ENCODE measurements at regions not wholly inside any gene's neighbourhood (a gene's known extent, or its start where the extent isn't known, plus 50 kb on each side); places are given as distances from the start of the nearest gene placed in this dataset.

GRCh38 chr3:178263236-178263916 lies 272.9 kb upstream of the KCNMB2 start:
- Histone ChIP-seq H3K4me3 (no peak overlapping the region), H3K36me3 (no peaks in the 10 kb centered on the region)
- no peak for TF ChIP-seq CTCF (IDR thresholded peaks at IDR 0.05; ENCODE audit: low read depth, low read length)

GRCh38 chr3:178267158-178267844 lies 268.9 kb upstream of the KCNMB2 start:
- DNase-seq (ENCODE audit: low read depth in 1 of 2, low spot score in 1 of 2), result no peak
- Histone ChIP-seq H3K36me3 (no peaks in the 10 kb centered on the region), H3K4me1 (ENCODE audit: low read depth) (peaks cover 11% of the 10 kb centered on the region), H3K4me3 (no peak overlapping the region), H3K9me3 (ENCODE audit: low read depth) (no peaks in the 10 kb centered on the region), H3K27me3 (no peaks in the 10 kb centered on the region), H3K27ac (no peak overlapping the region)
- no peak for TF ChIP-seq CTCF (IDR thresholded peaks at IDR 0.05; ENCODE audit: low read depth, low read length)

More at GRCh38 chr3:178263236-178263916, 272.9 kb upstream of the KCNMB2 start:
- DNase-seq (ENCODE audit: low read depth in 1 of 2, low spot score in 1 of 2), result peak; percentile 10 to 41
- no peaks in the 10 kb centered on the region for H3K27me3 ChIP-seq
- H3K27ac ChIP-seq, result no peak overlapping the region
- H3K4me1 ChIP-seq (ENCODE audit: low read depth), result peaks cover 24% of the 10 kb centered on the region
- H3K9me3 ChIP-seq (ENCODE audit: low read depth), result no peaks in the 10 kb centered on the region

- Histone ChIP-seq H3K27ac (no peak overlapping the region), H3K36me3 (no peaks in the 10 kb centered on the region), H3K4me3 (no peak overlapping the region), H3K4me1 (ENCODE audit: low read depth) (no peaks in the 10 kb centered on the region), H3K9me3 (ENCODE audit: low read depth) (no peaks in the 10 kb centered on the region), H3K27me3 (no peaks in the 10 kb centered on the region)
- no peak for TF ChIP-seq CTCF (IDR thresholded peaks at IDR 0.05; ENCODE audit: low read depth, low read length)
- no peak for DNase-seq (ENCODE audit: low read depth in 1 of 2, low spot score in 1 of 2)
Observed at GRCh38 chr3:178270838-178271237, 265.4 kb upstream of the KCNMB2 start.

- no peaks in the 10 kb centered on the region for H3K27me3 ChIP-seq
- no peak overlapping the region for H3K27ac ChIP-seq
- no peak for DNase-seq (ENCODE audit: low read depth in 1 of 2, low spot score in 1 of 2)
- no peaks in the 10 kb centered on the region for H3K9me3 ChIP-seq (ENCODE audit: low read depth)
- H3K4me1 ChIP-seq (ENCODE audit: low read depth), result no peaks in the 10 kb centered on the region
- no peak for TF ChIP-seq CTCF (IDR thresholded peaks at IDR 0.05; ENCODE audit: low read depth, low read length)
- no peak overlapping the region for H3K4me3 ChIP-seq
- no peaks in the 10 kb centered on the region for H3K36me3 ChIP-seq
Observed at GRCh38 chr3:178271740-178272387, 264.4 kb upstream of the KCNMB2 start.

- no peaks in the 10 kb centered on the region for H3K36me3 ChIP-seq
- H3K27ac ChIP-seq, result no peak overlapping the region
- TF ChIP-seq CTCF (IDR thresholded peaks at IDR 0.05; ENCODE audit: low read depth, low read length), result no peak
- no peaks in the 10 kb centered on the region for H3K27me3 ChIP-seq
- H3K9me3 ChIP-seq (ENCODE audit: low read depth), result no peaks in the 10 kb centered on the region
- no peaks in the 10 kb centered on the region for H3K4me1 ChIP-seq (ENCODE audit: low read depth)
- no peak overlapping the region for H3K4me3 ChIP-seq
- no peak for DNase-seq (ENCODE audit: low read depth in 1 of 2, low spot score in 1 of 2)
Observed at GRCh38 chr3:178272841-178273240, 263.4 kb upstream of the KCNMB2 start.
